K562 (cell line): ENCODE measurements at regions not wholly inside any gene's neighbourhood (a gene's known extent, or its start where the extent isn't known, plus 50 kb on each side); places are given as distances from the start of the nearest gene placed in this dataset.

ENCODE experiments used
- ATAC-seq: fragments of 200-7000 bp; cut with Tn5 transposase; 3 replicates; pipeline ENCODE4 v1.9.1; 2020; ENCODE audit warnings: moderate library complexity
- BruUV-seq: library from RNA; stranded (reverse); fragments of 400-500 nt; replicated peaks from 2 replicates; lab custom pipeline; 2021; lab: Mats Ljungman, UMichigan
- CTCF ChIA-PET: fragments of 300-600 bp; formaldehyde crosslinking; extraction: SDS; loops from one replicate; lab custom pipeline; 2021; ENCODE audit warnings: low intra/inter-chr PET ratio; lab: Yijun Ruan, JAX
- POLR2A ChIA-PET: fragments of 300-600, 350-650 bp; sonication (Branson Sonifier 250); formaldehyde crosslinking; extraction: SDS; loops from one replicate; lab custom pipeline; 2021; ENCODE audit warnings: antibody characterized with exemption, inconsistent platforms; lab: Yijun Ruan, JAX
- DNase-seq, 4 experiments: peaks; one replicate each; pipeline versions ENCODE4 v3.0.0 to v3.0.0-alpha.2; 2011 to 2018; ENCODE audit warnings: low spot score in 3 of 4, mixed read lengths in 3 of 4; ENCODE audit errors: extremely low read depth in 1 of 4
- FAIRE-seq: peaks from 2 replicates; lab custom pipeline; 2011; peaks lifted over from hg19 to GRCh38; lab: Jason Lieb, UNC
- H2AFZ ChIP-seq: 2 replicates; pipeline ENCODE4 v1.6.0; 2011; ENCODE audit warnings: low read depth, low read length, control low read depth, inconsistent platforms
- H3K27ac ChIP-seq: fragments of 200-600 bp; 3 replicates; pipeline ENCODE4 v1.8.0; 2011; ENCODE audit warnings: low read depth, mild to moderate bottlenecking, control low read depth, inconsistent platforms, low read length, moderate library complexity, mixed read lengths; ENCODE audit errors: extremely low read depth
- H3K27me3 ChIP-seq, 2 experiments: fragments of 300-600 bp in 1 of 2; 2 replicates in 1 of 2; 3 replicates in 1 of 2; pipeline versions ENCODE4 v1.6.0 to v1.8.0; 2011; ENCODE audit warnings: inconsistent platforms in 2 of 2, low read length in 2 of 2, mild to moderate bottlenecking in 1 of 2, mixed read lengths in 1 of 2, moderate library complexity in 1 of 2; ENCODE audit not compliant: control insufficient read depth in 2 of 2, insufficient read depth in 2 of 2
- H3K36me3 ChIP-seq: fragments of 300-600 bp; 3 replicates; pipeline ENCODE4 v1.8.0; 2011; ENCODE audit warnings: mild to moderate bottlenecking, low read length, inconsistent platforms; ENCODE audit not compliant: control insufficient read depth, insufficient read depth
- H3K4me1 ChIP-seq, 2 experiments: fragments of 200-600 bp in 1 of 2; replicated peaks in 1 of 2; 2 replicates in 1 of 2; 3 replicates in 1 of 2; pipeline versions ENCODE4 v1.5.1 to v1.8.0; 2011; ENCODE audit warnings: inconsistent platforms in 2 of 2, low read length in 2 of 2, mild to moderate bottlenecking in 1 of 2, mixed read lengths in 1 of 2, moderate library complexity in 1 of 2; ENCODE audit not compliant: control insufficient read depth in 2 of 2, insufficient read depth in 2 of 2
- H3K4me2 ChIP-seq: 2 replicates; pipeline ENCODE4 v1.6.1; 2011; ENCODE audit warnings: low read length, control low read depth, inconsistent platforms, mixed read lengths; ENCODE audit not compliant: insufficient read depth
- H3K4me3 ChIP-seq: fragments of 200-600 bp; sonication (generic), shearing (Covaris generic); 2 replicates; pipeline ENCODE4 v1.5.1; 2016; ENCODE audit warnings: control low read depth, inconsistent platforms
- H3K79me2 ChIP-seq: fragments of 200-600 bp; 3 replicates; pipeline ENCODE4 v1.8.0; 2011; ENCODE audit warnings: low read length, inconsistent platforms; ENCODE audit not compliant: control insufficient read depth, insufficient read depth
- H3K9ac ChIP-seq, 2 experiments: 2 replicates each; pipeline versions ENCODE4 v1.6.0 to v1.6.1; 2011; ENCODE audit warnings: low read depth in 2 of 2, low read length in 2 of 2, control low read depth in 1 of 2, inconsistent platforms in 1 of 2, mild to moderate bottlenecking in 1 of 2, mixed read lengths in 1 of 2; ENCODE audit not compliant: insufficient read depth in 1 of 2
- H3K9me1 ChIP-seq: one replicate; pipeline ENCODE4 v1.6.0; 2011; ENCODE audit warnings: inconsistent platforms, mild to moderate bottlenecking, low read length, moderate library complexity; ENCODE audit not compliant: control insufficient read depth, insufficient read depth
- H3K9me3 ChIP-seq: replicated peaks from 2 replicates; pipeline ENCODE4 v1.5.1; 2011; ENCODE audit warnings: low read depth, low read length, inconsistent platforms; ENCODE audit not compliant: control insufficient read depth, insufficient read depth
- H4K20me1 ChIP-seq: replicated peaks from 2 replicates; pipeline ENCODE4 v1.6.1; 2011; ENCODE audit warnings: low read length, inconsistent platforms, mixed read lengths; ENCODE audit not compliant: control insufficient read depth, insufficient read depth
- EWSR1 ChIP-seq: fragments of 450-650 bp; IDR thresholded peaks from 2 replicates; pipeline ENCODE4 v1.6.1; 2018; ENCODE audit warnings: borderline replicate concordance, mild to moderate bottlenecking, low read depth, moderate library complexity; ENCODE audit not compliant: partially characterized antibody
- FOXA1 ChIP-seq: fragments of 450-650 bp; IDR thresholded peaks from 2 replicates; pipeline ENCODE4 v1.6.1; 2016; ENCODE audit warnings: mild to moderate bottlenecking, borderline replicate concordance
- MYBL2 ChIP-seq, 2 experiments: fragments of 450-650 bp in 1 of 2; sonication (generic) in 1 of 2; formaldehyde crosslinking in 1 of 2; IDR thresholded peaks; 2 replicates each; pipeline versions ENCODE4 v1.6.1 to v1.8.1; 2017 to 2022; ENCODE audit warnings: borderline replicate concordance in 1 of 2, inconsistent platforms in 1 of 2, low read depth in 1 of 2, mild to moderate bottlenecking in 1 of 2, missing genetic modification reagents in 1 of 2, moderate library complexity in 1 of 2
- NR3C1 ChIP-seq: sonication (generic); formaldehyde crosslinking; IDR thresholded peaks from 2 replicates; pipeline ENCODE4 v1.8.1; 2022; ENCODE audit warnings: missing genetic modification reagents
- RFX1 ChIP-seq: fragments of 450-650 bp; IDR thresholded peaks from 2 replicates; pipeline ENCODE4 v1.6.1; 2016; ENCODE audit warnings: mild to moderate bottlenecking, moderate library complexity
- RFX5 ChIP-seq: IDR thresholded peaks from 2 replicates; pipeline ENCODE4 v1.6.1; 2011; ENCODE audit warnings: low read depth, mild to moderate bottlenecking, improper control_type of control experiment, low read length
- TAF15 ChIP-seq: fragments of 200-400 bp; formaldehyde crosslinking; IDR thresholded peaks from 2 replicates; pipeline ENCODE4 v1.6.1; 2017; ENCODE audit warnings: mild to moderate bottlenecking, low read depth, low read length, moderate library complexity
- YBX1 ChIP-seq: fragments of 450-650 bp; IDR thresholded peaks from 2 replicates; pipeline ENCODE4 v1.7.1; 2016; ENCODE audit warnings: mild to moderate bottlenecking
- ZBTB1 ChIP-seq: sonication (generic); formaldehyde crosslinking; IDR thresholded peaks from 2 replicates; pipeline ENCODE4 v1.8.1; 2023; ENCODE audit warnings: missing genetic modification reagents, low read depth, mild to moderate bottlenecking, borderline replicate concordance
- ZEB2 ChIP-seq: fragments of 450-650 bp; IDR thresholded peaks from 2 replicates; pipeline ENCODE4 v1.6.1; 2016
- ZFP36 ChIP-seq: fragments of 150-350 bp; IDR thresholded peaks from 2 replicates; pipeline ENCODE4 v1.6.1; 2018; ENCODE audit warnings: low read length, low read depth; ENCODE audit not compliant: partially characterized antibody
- WGBS: fragments of 100-300 bp; shearing (Covaris generic); methylation state at CpG from one replicate; pipeline ENCODE4 v1.1.6; 2016; ENCODE audit warnings: low coverage, mixed read lengths; ENCODE audit not compliant: insufficient coverage; ENCODE audit errors: missing lambda C conversion rate; 5-methylcytosine and 5-hydroxymethylcytosine counted together
- in situ Hi-C: fragments of 300-500 bp; cut with MboI; formaldehyde crosslinking; loops from 4 replicates; pipeline ENCODE4 v1.15.0; 2018; ENCODE audit warnings: inconsistent platforms, mixed read lengths
- intact Hi-C: fragments of 100-400 bp; cut with micrococcal nuclease; formaldehyde crosslinking; loops from 2 replicates; pipeline ENCODE4 v1.14.2; 2022
- TF ChIP-seq, protein P1 (sequence below): sonication (generic); formaldehyde crosslinking; IDR thresholded peaks from 2 replicates; pipeline ENCODE4 v1.8.1; 2023; ENCODE audit warnings: mild to moderate bottlenecking, missing genetic modification reagents
- TF ChIP-seq, protein P2 (sequence below): fragments of 450-650 bp; formaldehyde crosslinking; IDR thresholded peaks from 2 replicates; pipeline ENCODE4 v1.4.0; 2020; ENCODE audit warnings: mild to moderate bottlenecking, moderate library complexity
- TF ChIP-seq, protein P3 (sequence below): IDR thresholded peaks from 3 replicates; pipeline ENCODE4 v1.6.1; 2011; ENCODE audit warnings: borderline replicate concordance, mild to moderate bottlenecking; ENCODE audit not compliant: insufficient read length, insufficient read depth

DNA sequence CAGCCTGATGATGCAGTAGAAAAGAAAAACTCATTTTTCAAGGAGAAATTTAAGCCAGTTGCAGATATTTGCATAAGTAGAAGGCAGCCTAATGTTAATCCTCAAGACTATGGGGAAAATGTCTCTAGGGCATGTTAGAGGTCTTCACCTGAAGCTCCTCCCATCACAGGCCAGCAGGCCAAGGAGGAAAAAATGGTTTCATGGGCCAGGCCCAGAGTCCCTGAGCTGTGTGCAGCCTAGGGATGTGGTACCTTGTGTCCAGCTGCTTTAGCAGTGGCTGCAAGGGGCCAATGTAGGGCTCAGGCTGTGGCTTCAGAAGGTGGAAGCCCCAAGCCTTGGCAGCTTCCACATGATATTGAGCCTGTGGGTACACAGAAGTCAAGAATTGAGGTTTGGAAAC is 1946.7 kb upstream of the FLRT2 start:
- no peak for ATAC-seq
- H4K20me1 ChIP-seq, result no peaks in the 10 kb centered on the region
- FAIRE-seq, result no peak
- no peak for DNase-seq
- intact Hi-C loops, result no loop called here
- H3K4me2 ChIP-seq, result no peak overlapping the region
- H3K4me1 ChIP-seq, result no peaks in the 10 kb centered on the region
- ChIA-PET POLR2A (no interaction called here), CTCF (no interaction called here)
- H3K36me3 ChIP-seq, result no peaks in the 10 kb centered on the region
- in situ Hi-C loops, result no loop called here
- H2AFZ ChIP-seq, result no peak overlapping the region
- H3K9me1 ChIP-seq, result no peaks in the 10 kb centered on the region
- H3K4me3 ChIP-seq, result no peak overlapping the region
- no TSS peak for BruUV-seq
- no peak overlapping the region for H3K27ac ChIP-seq
- H3K9me3 ChIP-seq, result no peaks in the 10 kb centered on the region
- H3K27me3 ChIP-seq, result no peaks in the 10 kb centered on the region
- TF ChIP-seq ZFP36 (peak; percentile 35), ZEB2 (no peak)
- H3K79me2 ChIP-seq, result no peaks in the 10 kb centered on the region
- no peak overlapping the region for H3K9ac ChIP-seq

DNA sequence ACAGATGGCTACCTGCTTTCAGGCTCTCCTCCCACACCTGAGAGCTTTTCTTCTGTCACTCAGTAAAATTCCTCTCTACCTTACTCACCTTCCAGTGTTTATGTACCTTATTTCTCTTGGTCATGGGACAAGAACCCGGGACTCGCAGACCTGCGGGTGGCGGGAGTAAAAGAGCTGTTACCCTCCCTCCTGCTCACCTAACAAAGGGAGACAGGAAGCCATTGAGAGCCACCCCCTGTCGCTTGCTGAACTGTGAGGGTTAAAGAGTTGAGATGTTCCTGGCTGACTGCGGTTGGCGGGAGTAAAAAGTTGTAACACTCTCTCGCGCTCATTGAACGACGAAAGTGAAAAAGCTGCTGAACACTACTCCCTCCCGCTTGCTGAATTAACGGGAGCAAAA is 1935.1 kb upstream of the FLRT2 start:
- BruUV-seq, result no TSS peak
- ChIA-PET POLR2A (no interaction called here), CTCF (no interaction called here)
- Histone ChIP-seq H3K27me3 (no peaks in the 10 kb centered on the region), H3K9ac (no peak overlapping the region), H4K20me1 (no peaks in the 10 kb centered on the region), H3K79me2 (no peaks in the 10 kb centered on the region), H2AFZ (no peak overlapping the region), H3K9me1 (no peaks in the 10 kb centered on the region), H3K4me1 (no peaks in the 10 kb centered on the region), H3K9me3 (no peaks in the 10 kb centered on the region), H3K4me2 (no peak overlapping the region), H3K36me3 (no peaks in the 10 kb centered on the region), H3K27ac (no peak overlapping the region), H3K4me3 (no peak overlapping the region)
- ATAC-seq (no peak), FAIRE-seq (no peak), DNase-seq (no peak)
- in situ Hi-C loops (no loop called here), intact Hi-C loops (no loop called here)
- WGBS, result 1% methylated on average over 13 of the region's 13 CpGs
- TF ChIP-seq, protein P1, sequence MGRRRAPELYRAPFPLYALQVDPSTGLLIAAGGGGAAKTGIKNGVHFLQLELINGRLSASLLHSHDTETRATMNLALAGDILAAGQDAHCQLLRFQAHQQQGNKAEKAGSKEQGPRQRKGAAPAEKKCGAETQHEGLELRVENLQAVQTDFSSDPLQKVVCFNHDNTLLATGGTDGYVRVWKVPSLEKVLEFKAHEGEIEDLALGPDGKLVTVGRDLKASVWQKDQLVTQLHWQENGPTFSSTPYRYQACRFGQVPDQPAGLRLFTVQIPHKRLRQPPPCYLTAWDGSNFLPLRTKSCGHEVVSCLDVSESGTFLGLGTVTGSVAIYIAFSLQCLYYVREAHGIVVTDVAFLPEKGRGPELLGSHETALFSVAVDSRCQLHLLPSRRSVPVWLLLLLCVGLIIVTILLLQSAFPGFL, result no peak
- TF ChIP-seq ZBTB1, result no peak
- TF ChIP-seq RFX1, result no peak
- TF ChIP-seq, protein P2, sequence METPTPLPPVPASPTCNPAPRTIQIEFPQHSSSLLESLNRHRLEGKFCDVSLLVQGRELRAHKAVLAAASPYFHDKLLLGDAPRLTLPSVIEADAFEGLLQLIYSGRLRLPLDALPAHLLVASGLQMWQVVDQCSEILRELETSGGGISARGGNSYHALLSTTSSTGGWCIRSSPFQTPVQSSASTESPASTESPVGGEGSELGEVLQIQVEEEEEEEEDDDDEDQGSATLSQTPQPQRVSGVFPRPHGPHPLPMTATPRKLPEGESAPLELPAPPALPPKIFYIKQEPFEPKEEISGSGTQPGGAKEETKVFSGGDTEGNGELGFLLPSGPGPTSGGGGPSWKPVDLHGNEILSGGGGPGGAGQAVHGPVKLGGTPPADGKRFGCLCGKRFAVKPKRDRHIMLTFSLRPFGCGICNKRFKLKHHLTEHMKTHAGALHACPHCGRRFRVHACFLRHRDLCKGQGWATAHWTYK (CRISPR knock-in tag), result no peak
- TF ChIP-seq RFX5, result no peak
- no peak for TF ChIP-seq TAF15
- no peak for TF ChIP-seq YBX1
- TF ChIP-seq, protein P3, sequence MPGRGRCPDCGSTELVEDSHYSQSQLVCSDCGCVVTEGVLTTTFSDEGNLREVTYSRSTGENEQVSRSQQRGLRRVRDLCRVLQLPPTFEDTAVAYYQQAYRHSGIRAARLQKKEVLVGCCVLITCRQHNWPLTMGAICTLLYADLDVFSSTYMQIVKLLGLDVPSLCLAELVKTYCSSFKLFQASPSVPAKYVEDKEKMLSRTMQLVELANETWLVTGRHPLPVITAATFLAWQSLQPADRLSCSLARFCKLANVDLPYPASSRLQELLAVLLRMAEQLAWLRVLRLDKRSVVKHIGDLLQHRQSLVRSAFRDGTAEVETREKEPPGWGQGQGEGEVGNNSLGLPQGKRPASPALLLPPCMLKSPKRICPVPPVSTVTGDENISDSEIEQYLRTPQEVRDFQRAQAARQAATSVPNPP, result no peak
- no peak for TF ChIP-seq MYBL2 (IDR thresholded peaks at IDR 0.05; ENCODE audit: low read depth)
- no peak for TF ChIP-seq MYBL2 (CRISPR knock-in tag; IDR thresholded peaks at IDR 0.05; ENCODE audit: borderline replicate concordance)
- no peak for TF ChIP-seq FOXA1
- TF ChIP-seq NR3C1 (CRISPR knock-in tag), result no peak
- TF ChIP-seq EWSR1, result no peak
